Testis (tissue), 2 donors: ENCODE measurements at regions not wholly inside any gene's neighbourhood (a gene's known extent, or its start where the extent isn't known, plus 50 kb on each side); places are given as distances from the start of the nearest gene placed in this dataset.

Experiments
- DNase-seq: peaks from one replicate; pipeline ENCODE4 v3.0.0-alpha.2; 2019
- H3K27ac ChIP-seq, 2 donors: fragments of 200-600 bp; sonication (generic); one replicate each; pipeline ENCODE4 v1.5.1; 2019
- H3K27me3 ChIP-seq: fragments of 200-600 bp; sonication (generic); one replicate; pipeline ENCODE4 v1.5.1; 2019
- H3K36me3 ChIP-seq: fragments of 200-600 bp; sonication (generic); one replicate; pipeline ENCODE4 v1.5.1; 2017; ENCODE audit warnings: low read depth; ENCODE audit errors: missing control alignments
- H3K4me1 ChIP-seq: fragments of 200-600 bp; sonication (generic); one replicate; pipeline ENCODE4 v1.5.1; 2019
- H3K4me3 ChIP-seq, 2 donors: fragments of 200-600 bp; sonication (generic); one replicate each; pipeline ENCODE4 v1.5.1; 2017 to 2019
- H3K9me3 ChIP-seq: fragments of 200-600 bp; sonication (generic); one replicate; pipeline ENCODE4 v1.5.1; 2017
- CTCF ChIP-seq, 3 experiments: fragments of 450-650 bp in 2 of 3; fragments of 200-600 bp in 1 of 3; sonication (generic) in 1 of 3; IDR thresholded peaks; one replicate each; pipeline ENCODE4 v1.5.1; 2016 to 2019; ENCODE audit warnings: antibody characterized with exemption in 3 of 3, mild to moderate bottlenecking in 2 of 3, moderate library complexity in 1 of 3
- POLR2A ChIP-seq: fragments of 450-650 bp; IDR thresholded peaks from one replicate; pipeline ENCODE4 v1.6.1; 2017; ENCODE audit warnings: antibody characterized with exemption, mild to moderate bottlenecking, moderate library complexity
- WGBS, 2 donors: methylation state at CpG; one replicate each; pipeline ENCODE4 v1.1.5; 2018; 5-methylcytosine and 5-hydroxymethylcytosine counted together
- intact Hi-C: fragments of 100-400 bp; cut with DNase I; formaldehyde crosslinking; loops from one replicate; pipeline ENCODE4 v1.15.1; 2023; ENCODE audit warnings: low total_unique reads

- Histone ChIP-seq H3K36me3 (no peaks in the 10 kb centered on the region), H3K4me1 (no peaks in the 10 kb centered on the region), H3K27me3 (no peaks in the 10 kb centered on the region), H3K9me3 (no peaks in the 10 kb centered on the region), H3K27ac (no peak overlapping the region), H3K4me3 (no peak overlapping the region)
- DNase-seq, result no peak
- no peak for TF ChIP-seq CTCF (IDR thresholded peaks at IDR 0.05)
- TF ChIP-seq POLR2A, result no peak
- WGBS, 2 donors, result 69 to 77% methylated on average over 3 of the region's 3 CpGs
- intact Hi-C loops, result no loop called here
These were observed 158.0 kb upstream of the GYPA start for GRCh38 chr4:144298519-144298918.

- Histone ChIP-seq H3K9me3 (no peaks in the 10 kb centered on the region), H3K27ac (no peak overlapping the region), H3K27me3 (no peaks in the 10 kb centered on the region), H3K36me3 (no peaks in the 10 kb centered on the region), H3K4me1 (no peaks in the 10 kb centered on the region), H3K4me3 (no peak overlapping the region)
- TF ChIP-seq CTCF (IDR thresholded peaks at IDR 0.05) (no peak), POLR2A (no peak)
- 86 to 89% methylated on average over 2 of the region's 2 CpGs for WGBS, 2 donors
- no peak for DNase-seq
- intact Hi-C loops, result no loop called here
These were observed 160.1 kb upstream of the GYPA start for GRCh38 chr4:144300616-144301015.

- Histone ChIP-seq H3K36me3 (no peaks in the 10 kb centered on the region), H3K27me3 (no peaks in the 10 kb centered on the region), H3K4me1 (no peaks in the 10 kb centered on the region), H3K9me3 (no peaks in the 10 kb centered on the region), H3K27ac (no peak overlapping the region), H3K4me3 (no peak overlapping the region)
- DNase-seq, result no peak
- 87 to 91% methylated on average over 7 of the region's 7 CpGs for WGBS, 2 donors
- intact Hi-C loops, result no loop called here
- no peak for TF ChIP-seq CTCF (IDR thresholded peaks at IDR 0.05)
- no peak for TF ChIP-seq POLR2A
These were observed 162.4 kb upstream of the GYPA start for GRCh38 chr4:144302704-144303536.

GRCh38 chr4:144304025-144304424 lies 163.5 kb upstream of the GYPA start:
- H3K27me3 ChIP-seq, result no peaks in the 10 kb centered on the region
- intact Hi-C loops, result no loop called here
- H3K4me3 ChIP-seq, result no peak overlapping the region
- no peaks in the 10 kb centered on the region for H3K9me3 ChIP-seq
- DNase-seq, result no peak
- H3K27ac ChIP-seq, result no peak overlapping the region
- TF ChIP-seq CTCF (IDR thresholded peaks at IDR 0.05) (no peak), POLR2A (no peak)
- WGBS, 2 donors, result 92 to 93% methylated on average over 2 of the region's 2 CpGs
- no peaks in the 10 kb centered on the region for H3K4me1 ChIP-seq
- no peaks in the 10 kb centered on the region for H3K36me3 ChIP-seq

GRCh38 chr4:144310535-144310934 lies 170.0 kb upstream of the GYPA start:
- H3K36me3 ChIP-seq, result no peaks in the 10 kb centered on the region
- no peak overlapping the region for H3K27ac ChIP-seq
- intact Hi-C loops, result no loop called here
- no peak for DNase-seq
- H3K4me3 ChIP-seq, result no peak overlapping the region
- no peaks in the 10 kb centered on the region for H3K9me3 ChIP-seq
- H3K4me1 ChIP-seq, result no peaks in the 10 kb centered on the region
- WGBS, 2 donors, result 87 to 95% methylated on average over 4 of the region's 4 CpGs
- H3K27me3 ChIP-seq, result no peaks in the 10 kb centered on the region
- TF ChIP-seq POLR2A, result no peak
